H9 (cell line): ENCODE measurements at regions not wholly inside any gene's neighbourhood (a gene's known extent, or its start where the extent isn't known, plus 50 kb on each side); places are given as distances from the start of the nearest gene placed in this dataset.
"Not testable (repeated sequence)": the region's sequence is repeated elsewhere in the genome, so short reads cannot be mapped to it uniquely, and the experiment has no call there.

Experiments
- DNase-seq: peaks from one replicate; pipeline ENCODE4 v3.0.0-alpha.2; 2017
- H2AFZ ChIP-seq: one replicate; pipeline ENCODE4 v1.6.1; 2013; ENCODE audit warnings: mild to moderate bottlenecking, low read length, control low read depth, moderate library complexity
- H2AK5ac ChIP-seq: 2 replicates; pipeline ENCODE4 v1.6.1; 2013; ENCODE audit warnings: low read length, control low read depth, mixed read lengths; ENCODE audit not compliant: insufficient read length
- H2BK120ac ChIP-seq: one replicate; pipeline ENCODE4 v1.6.1; 2013; ENCODE audit warnings: low read depth, mild to moderate bottlenecking, low read length, control low read depth, inconsistent platforms; ENCODE audit not compliant: poor library complexity, severe bottlenecking
- H2BK12ac ChIP-seq: 2 replicates; pipeline ENCODE4 v1.6.1; 2013; ENCODE audit warnings: low read length, control low read depth, mixed read lengths, low read depth; ENCODE audit not compliant: insufficient read length
- H2BK15ac ChIP-seq: 2 replicates; pipeline ENCODE4 v1.6.1; 2013; ENCODE audit warnings: low read depth, low read length, control low read depth
- H2BK20ac ChIP-seq: one replicate; pipeline ENCODE4 v1.6.1; 2013; ENCODE audit warnings: low read depth, mild to moderate bottlenecking, low read length, control low read depth, inconsistent platforms; ENCODE audit not compliant: poor library complexity, severe bottlenecking
- H2BK5ac ChIP-seq: 2 replicates; pipeline ENCODE4 v1.6.1; 2013; ENCODE audit warnings: low read length, control low read depth, mixed read lengths; ENCODE audit not compliant: insufficient read length
- H3K14ac ChIP-seq: 2 replicates; pipeline ENCODE4 v1.6.1; 2013; ENCODE audit warnings: low read length, control low read depth; ENCODE audit not compliant: insufficient read depth
- H3K18ac ChIP-seq: 2 replicates; pipeline ENCODE4 v1.6.1; 2013; ENCODE audit warnings: low read depth, mild to moderate bottlenecking, mixed read lengths, low read length, control low read depth; ENCODE audit not compliant: insufficient read length
- H3K23ac ChIP-seq: 2 replicates; pipeline ENCODE4 v1.6.1; 2013; ENCODE audit warnings: low read length, control low read depth, mixed read lengths, low read depth; ENCODE audit not compliant: insufficient read length
- H3K23me2 ChIP-seq: 2 replicates; pipeline ENCODE4 v1.6.1; 2013; ENCODE audit warnings: low read depth, mild to moderate bottlenecking, mixed read lengths, low read length, control low read depth; ENCODE audit not compliant: insufficient read length, poor library complexity, severe bottlenecking
- H3K27ac ChIP-seq: 2 replicates; pipeline ENCODE4 v1.5.1; 2013; ENCODE audit warnings: low read length, control low read depth, mixed read lengths, low read depth; ENCODE audit not compliant: insufficient read length
- H3K27me3 ChIP-seq: 2 replicates; pipeline ENCODE4 v1.6.1; 2013; ENCODE audit warnings: low read length, control low read depth, inconsistent platforms; ENCODE audit not compliant: insufficient read depth
- H3K4ac ChIP-seq: 2 replicates; pipeline ENCODE4 v1.6.1; 2013; ENCODE audit warnings: low read depth, mild to moderate bottlenecking, control low read depth, inconsistent platforms, low read length, moderate library complexity
- H3K4me1 ChIP-seq: 2 replicates; pipeline ENCODE4 v1.6.1; 2013; ENCODE audit warnings: low read length, control low read depth, inconsistent platforms; ENCODE audit not compliant: insufficient read depth
- H3K4me2 ChIP-seq: 2 replicates; pipeline ENCODE4 v1.6.1; 2013; ENCODE audit warnings: low read length, control low read depth, mixed read lengths; ENCODE audit not compliant: insufficient read length, insufficient read depth
- H3K56ac ChIP-seq: 2 replicates; pipeline ENCODE4 v1.6.1; 2013; ENCODE audit warnings: low read depth, mild to moderate bottlenecking, mixed read lengths, low read length, control low read depth; ENCODE audit not compliant: insufficient read length
- H3K79me1 ChIP-seq: 2 replicates; pipeline ENCODE4 v1.6.1; 2013; ENCODE audit warnings: low read depth, mild to moderate bottlenecking, moderate library complexity, low read length, control low read depth, inconsistent platforms; ENCODE audit not compliant: insufficient read depth, poor library complexity, severe bottlenecking
- H3K79me2 ChIP-seq: 2 replicates; pipeline ENCODE4 v1.6.1; 2013; ENCODE audit warnings: low read length, control low read depth, inconsistent platforms; ENCODE audit not compliant: insufficient read depth
- H3K9ac ChIP-seq: 2 replicates; pipeline ENCODE4 v1.6.1; 2013; ENCODE audit warnings: low read length, control low read depth, mixed read lengths; ENCODE audit not compliant: insufficient read length; ENCODE audit errors: extremely low read depth
- H3K9me3 ChIP-seq: one replicate; pipeline ENCODE4 v1.6.1; 2013; ENCODE audit warnings: low read depth, low read length, inconsistent platforms; ENCODE audit not compliant: control insufficient read depth
- H3T11ph ChIP-seq: one replicate; pipeline ENCODE4 v1.6.1; 2013; ENCODE audit warnings: mild to moderate bottlenecking, low read length, control low read depth, inconsistent platforms
- H4K20me1 ChIP-seq: one replicate; pipeline ENCODE4 v1.6.1; 2013; ENCODE audit not compliant: control insufficient read depth, insufficient read length, insufficient read depth
- H4K5ac ChIP-seq: 2 replicates; pipeline ENCODE4 v1.6.1; 2013; ENCODE audit warnings: low read depth, mild to moderate bottlenecking, mixed read lengths, low read length, control low read depth; ENCODE audit not compliant: insufficient read length
- H4K8ac ChIP-seq: replicated peaks from 2 replicates; pipeline ENCODE4 v1.6.1; 2013; ENCODE audit warnings: low read length, control low read depth, mixed read lengths, low read depth; ENCODE audit not compliant: insufficient read length
- H4K91ac ChIP-seq: 2 replicates; pipeline ENCODE4 v1.6.1; 2013; ENCODE audit warnings: low read depth, mild to moderate bottlenecking, moderate library complexity, mixed read lengths, low read length, control low read depth; ENCODE audit not compliant: insufficient read length
- H3K27ac Mint-ChIP-seq, 3 experiments: 2 replicates in 2 of 3; 3 replicates in 1 of 3; pipeline ENCODE4 v1.8.0; 2020 to 2021; ENCODE audit warnings: mixed read lengths in 3 of 3, mild to moderate bottlenecking in 1 of 3, moderate library complexity in 1 of 3
- H3K27me3 Mint-ChIP-seq: 2 replicates; pipeline ENCODE4 v1.8.0; 2021; ENCODE audit warnings: low read depth, mild to moderate bottlenecking, moderate library complexity, mixed read lengths
- H3K36me3 Mint-ChIP-seq, 3 experiments: 2 replicates in 2 of 3; 3 replicates in 1 of 3; pipeline ENCODE4 v1.8.0; 2020 to 2021; ENCODE audit warnings: low read depth in 3 of 3, mixed read lengths in 3 of 3; ENCODE audit not compliant: insufficient read depth in 1 of 3
- H3K4me1 Mint-ChIP-seq, 2 experiments: 2 replicates each; pipeline ENCODE4 v1.8.0; 2020; ENCODE audit warnings: mixed read lengths in 2 of 2
- H3K4me3 Mint-ChIP-seq, 2 experiments: 2 replicates in 1 of 2; 3 replicates in 1 of 2; pipeline ENCODE4 v1.8.0; 2020 to 2021; ENCODE audit warnings: mild to moderate bottlenecking in 2 of 2, mixed read lengths in 2 of 2, moderate library complexity in 1 of 2
- H3K9me3 Mint-ChIP-seq, 2 experiments: 2 replicates in 1 of 2; 3 replicates in 1 of 2; pipeline ENCODE4 v1.8.0; 2020; ENCODE audit warnings: mild to moderate bottlenecking in 2 of 2, mixed read lengths in 2 of 2, moderate library complexity in 1 of 2
- WGBS: extraction: QIAGEN DNeasy Blood & Tissue Kit; methylation state at CpG from one replicate; pipeline ENCODE4 v1.1.7; 2013; ENCODE audit warnings: missing lambda C conversion rate, low lambda C conversion rate, mixed read lengths; ENCODE audit not compliant: insufficient read length; ENCODE audit errors: extremely low coverage; 5-methylcytosine and 5-hydroxymethylcytosine counted together

- H3K18ac ChIP-seq, H3K9ac ChIP-seq, H2AFZ ChIP-seq, H3K56ac ChIP-seq, H4K8ac ChIP-seq, H2BK15ac ChIP-seq, H3K79me1 ChIP-seq, H4K20me1 ChIP-seq, H4K91ac ChIP-seq, H3K27ac ChIP-seq, H3K4me1 Mint-ChIP-seq, H3K27me3 ChIP-seq, H2BK120ac ChIP-seq, H3K27me3 Mint-ChIP-seq, H2AK5ac ChIP-seq, H3K23ac ChIP-seq, H3K9me3 Mint-ChIP-seq, H3K23me2 ChIP-seq, H3K4ac ChIP-seq, H2BK20ac ChIP-seq, H2BK5ac ChIP-seq, H3K4me1 ChIP-seq, H3K4me3 Mint-ChIP-seq, H4K5ac ChIP-seq, DNase-seq, H3K79me2 ChIP-seq, H3T11ph ChIP-seq, H3K14ac ChIP-seq, H3K27ac Mint-ChIP-seq, H3K4me2 ChIP-seq, H2BK12ac ChIP-seq: not testable (repeated sequence)
- peaks cover 80% of the 10 kb centered on the region for H3K9me3 ChIP-seq
- peaks cover 7 to 29% (median 9%) of the 10 kb centered on the region in 3 experiments; a peak in 6 of 7 replicates for H3K36me3 Mint-ChIP-seq
- WGBS, result no CpG with 5 or more reads among the region's 3 CpGs
Observed at GRCh38 chr15:22284795-22285420, 173.8 kb upstream of the GOLGA6L22 start.

DNA sequence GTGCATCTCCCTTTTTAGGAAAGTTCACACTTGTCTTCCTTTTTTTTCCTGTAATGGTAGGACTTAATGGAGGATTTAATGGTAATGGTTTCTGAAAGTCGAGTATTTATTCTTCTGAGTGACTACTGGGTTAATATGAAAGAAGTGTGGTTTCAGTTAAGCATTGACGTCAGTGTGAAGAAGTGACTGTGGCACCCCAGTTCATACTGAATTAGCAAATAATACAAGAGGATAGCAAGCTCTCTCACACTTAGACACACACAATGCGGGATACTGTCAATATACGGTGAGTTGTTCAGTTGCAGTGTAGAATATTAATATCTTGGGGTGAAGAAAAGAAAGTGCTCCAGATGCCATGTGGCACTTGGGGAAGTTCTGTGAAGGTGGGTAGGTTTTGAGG lies 167.6 kb upstream of the GOLGA6L22 start:
- H3K4me1 ChIP-seq, H3K27me3 Mint-ChIP-seq, H3K9ac ChIP-seq, H3K27ac ChIP-seq, H3K4me2 ChIP-seq, DNase-seq, H3K79me2 ChIP-seq, H3K27ac Mint-ChIP-seq, H3K56ac ChIP-seq, H3K4me1 Mint-ChIP-seq, H3T11ph ChIP-seq, H2AFZ ChIP-seq, H3K27me3 ChIP-seq, H4K20me1 ChIP-seq, H3K18ac ChIP-seq, H2BK12ac ChIP-seq, H3K14ac ChIP-seq, H3K23ac ChIP-seq, H4K5ac ChIP-seq, H3K23me2 ChIP-seq, H2BK5ac ChIP-seq, H4K91ac ChIP-seq, H4K8ac ChIP-seq, H3K4ac ChIP-seq, H3K4me3 Mint-ChIP-seq, H2BK15ac ChIP-seq, H2BK20ac ChIP-seq, H2AK5ac ChIP-seq, H2BK120ac ChIP-seq, H3K79me1 ChIP-seq: not testable (repeated sequence)
- Mint-ChIP-seq H3K36me3 (peaks cover 0 to 17% (median 7%) of the 10 kb centered on the region in 3 experiments; a peak in 5 of 7 replicates), H3K9me3 (peaks cover 19% of the 10 kb centered on the region in 2 experiments)
- H3K9me3 ChIP-seq, result peaks cover 70% of the 10 kb centered on the region
- WGBS, result no CpG with 5 or more reads among the region's 4 CpGs
